OCI-LY1 (cell line): ENCODE measurements at regions not wholly inside any gene's neighbourhood (a gene's known extent, or its start where the extent isn't known, plus 50 kb on each side); places are given as distances from the start of the nearest gene placed in this dataset.

Experiments used
- CTCF ChIP-seq: fragments of 200-600 bp; sonication (generic), shearing (Covaris generic); IDR thresholded peaks from 2 replicates; pipeline ENCODE4 v1.5.1; 2017; ENCODE audit warnings: mild to moderate bottlenecking, antibody characterized with exemption, low read length, moderate library complexity, mixed read lengths
- EZH2 ChIP-seq: fragments of 200-600 bp; sonication (generic), shearing (Covaris generic); IDR thresholded peaks from 2 replicates; pipeline ENCODE4 v1.8.0; 2017; ENCODE audit warnings: borderline replicate concordance, mixed run types, mild to moderate bottlenecking, antibody characterized with exemption, low read length, moderate library complexity, mixed read lengths

GRCh38 chr4:81355136-81355535 is 116.6 kb downstream of the RASGEF1B start:
- TF ChIP-seq CTCF (no peak), EZH2 (no peak)
